NOMO-1 (cell line): ENCODE measurements at regions not wholly inside any gene's neighbourhood (a gene's known extent, or its start where the extent isn't known, plus 50 kb on each side); places are given as distances from the start of the nearest gene placed in this dataset.
"Not testable (repeated sequence)": the region's sequence is repeated elsewhere in the genome, so short reads cannot be mapped to it uniquely, and the experiment has no call there.

Experiments
- DNase-seq, 2 experiments: peaks; one replicate each; lab custom pipeline; 2025; ENCODE audit not compliant: unreplicated experiment in 2 of 2; lab: John Stamatoyannopoulos, UW

GRCh38 chr10:9147475-9147874 lies 1093.0 kb downstream of the GATA3 start:
- no peak for DNase-seq

GRCh38 chr10:9149134-9149533 lies 1094.6 kb downstream of the GATA3 start:
- no peak for DNase-seq

- not testable (repeated sequence) for DNase-seq
Observed at GRCh38 chr10:9153057-9153456, 1098.6 kb downstream of the GATA3 start.

GRCh38 chr10:9157656-9158055 lies 1103.2 kb downstream of the GATA3 start:
- DNase-seq: no peak

- no peak for DNase-seq
Observed at GRCh38 chr10:9158675-9159074, 1104.2 kb downstream of the GATA3 start.

- no peak for DNase-seq
Observed at GRCh38 chr10:9160275-9160674, 1105.8 kb downstream of the GATA3 start.

GRCh38 chr10:9163699-9164098 lies 1109.2 kb downstream of the GATA3 start:
- DNase-seq: no peak

- DNase-seq: no peak
Observed at GRCh38 chr10:9166770-9167169, 1112.3 kb downstream of the GATA3 start.

GRCh38 chr10:9172276-9172675 lies 1117.8 kb downstream of the GATA3 start:
- no peak for DNase-seq

- DNase-seq: no peak
Observed at GRCh38 chr10:9175200-9175599, 1120.7 kb downstream of the GATA3 start.

GRCh38 chr10:9183197-9183880 lies 1128.9 kb downstream of the GATA3 start:
- DNase-seq: not testable (repeated sequence)

- DNase-seq: no peak
Observed at GRCh38 chr10:9188022-9188810, 1133.7 kb downstream of the GATA3 start.

- no peak for DNase-seq
Observed at GRCh38 chr10:9189448-9189847, 1135.0 kb downstream of the GATA3 start.

GRCh38 chr10:9193120-9193519 lies 1138.6 kb downstream of the GATA3 start:
- DNase-seq: no peak

- DNase-seq: no peak
Observed at GRCh38 chr10:9195385-9195784, 1140.9 kb downstream of the GATA3 start.

GRCh38 chr10:9198611-9199010 lies 1144.1 kb downstream of the GATA3 start:
- no peak for DNase-seq

GRCh38 chr10:9205558-9205957 lies 1151.1 kb downstream of the GATA3 start:
- DNase-seq: no peak

GRCh38 chr10:9209105-9209798 lies 1154.8 kb downstream of the GATA3 start:
- peak in 1 of 2 experiments; percentile 37 for DNase-seq

GRCh38 chr10:9211228-9211627 lies 1156.7 kb downstream of the GATA3 start:
- no peak for DNase-seq

GRCh38 chr10:9214618-9215017 lies 1160.1 kb downstream of the GATA3 start:
- DNase-seq: no peak

- DNase-seq: no peak
Observed at GRCh38 chr10:9215121-9215520, 1160.6 kb downstream of the GATA3 start.

GRCh38 chr10:9219860-9220259 lies 1165.4 kb downstream of the GATA3 start:
- DNase-seq: no peak
